GM21423 (cell line): ENCODE measurements at regions not wholly inside any gene's neighbourhood (a gene's known extent, or its start where the extent isn't known, plus 50 kb on each side); places are given as distances from the start of the nearest gene placed in this dataset.
"Not testable (repeated sequence)": the region's sequence is repeated elsewhere in the genome, so short reads cannot be mapped to it uniquely, and the experiment has no call there.

Experiments used
- ATAC-seq: cut with Tn5 transposase; IDR thresholded peaks from one replicate; pipeline ENCODE4 v1.9.1; 2021; ENCODE audit warnings: mild to moderate bottlenecking, moderate library complexity; ENCODE audit not compliant: unreplicated experiment

DNA sequence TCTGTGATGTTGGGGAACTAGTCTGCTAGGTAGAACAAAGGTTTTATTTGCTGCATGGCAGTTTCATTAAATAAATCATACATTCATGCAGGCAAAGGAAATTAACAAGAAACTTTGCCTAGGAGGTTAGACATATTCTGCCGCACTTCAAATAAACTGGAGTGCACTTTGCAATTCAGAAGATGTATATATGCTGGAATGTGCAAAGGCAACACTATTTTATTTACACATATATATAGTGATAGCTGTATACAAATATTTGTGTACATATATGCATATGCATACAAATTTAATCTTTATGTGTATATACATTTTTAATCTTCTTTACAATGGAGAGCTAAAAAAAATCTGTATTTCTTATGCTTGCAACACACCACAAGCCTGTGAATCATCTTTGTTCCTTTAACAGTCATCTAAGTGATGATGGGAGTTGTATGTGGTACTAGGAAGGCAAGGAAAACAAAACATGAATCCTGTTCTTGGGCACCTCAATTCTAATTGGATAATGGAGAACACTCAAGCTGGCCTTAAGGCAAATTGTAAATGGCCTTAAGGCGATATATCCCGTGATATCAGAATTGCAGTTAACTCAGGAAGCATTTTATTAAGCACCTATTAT is 605.8 kb upstream of the CAMK1G start:
- ATAC-seq: no peak

DNA sequence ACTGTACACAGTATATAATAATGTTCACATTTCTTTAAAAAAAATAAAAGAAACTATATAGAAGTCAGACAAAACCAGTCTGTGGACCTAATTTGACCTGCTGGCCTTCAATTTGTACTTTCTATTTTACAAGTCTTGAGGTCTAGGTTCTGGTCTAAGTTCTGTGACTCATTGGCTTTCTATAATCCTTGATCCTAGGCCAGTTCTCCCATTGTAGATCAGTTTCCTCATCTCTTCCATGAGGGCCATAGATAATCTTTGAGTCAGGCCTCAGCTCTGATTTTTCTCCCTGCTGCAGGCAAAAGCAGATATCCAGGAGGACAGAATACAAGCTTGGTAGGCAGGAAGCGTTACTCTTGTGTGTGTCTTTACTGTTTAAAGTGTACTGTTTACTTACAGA is 603.7 kb upstream of the CAMK1G start:
- no peak for ATAC-seq

DNA sequence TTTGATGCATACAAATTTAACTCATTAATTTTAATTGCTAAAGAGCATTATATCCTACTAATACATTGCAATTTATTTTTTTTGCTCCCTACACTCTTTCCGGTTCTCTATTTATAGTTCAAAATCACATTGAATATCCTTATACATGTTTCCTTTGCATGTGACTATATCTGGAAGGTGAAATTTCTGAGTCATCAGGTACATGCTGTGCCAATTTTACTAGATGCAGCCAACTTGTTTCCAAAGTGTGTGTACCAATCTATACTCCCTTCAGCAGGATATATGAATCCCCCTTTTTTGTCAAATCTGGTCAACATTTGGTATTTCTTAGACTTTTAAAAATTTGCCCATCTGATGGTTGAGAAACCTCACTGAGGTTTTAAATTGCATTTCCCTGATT is 602.9 kb upstream of the CAMK1G start:
- ATAC-seq: no peak

DNA sequence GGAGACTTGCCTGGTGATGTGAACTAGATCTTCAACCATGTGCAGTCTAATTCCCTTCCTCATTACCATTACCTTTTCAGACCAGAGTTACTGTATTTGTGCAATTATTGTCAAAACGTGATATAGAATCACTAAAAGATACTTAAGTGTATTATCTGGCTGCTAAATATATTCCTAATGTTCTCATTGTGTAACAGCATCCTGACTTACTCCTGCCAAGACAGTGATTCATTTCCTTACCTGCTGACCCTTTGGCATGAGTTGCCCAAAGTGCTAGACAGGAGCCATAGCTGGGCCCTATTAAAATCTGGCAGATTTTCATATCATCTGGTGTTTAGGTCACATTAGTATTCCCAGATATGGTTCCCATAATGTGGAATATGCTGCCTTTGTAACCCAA is 598.3 kb upstream of the CAMK1G start:
- ATAC-seq: no peak

DNA sequence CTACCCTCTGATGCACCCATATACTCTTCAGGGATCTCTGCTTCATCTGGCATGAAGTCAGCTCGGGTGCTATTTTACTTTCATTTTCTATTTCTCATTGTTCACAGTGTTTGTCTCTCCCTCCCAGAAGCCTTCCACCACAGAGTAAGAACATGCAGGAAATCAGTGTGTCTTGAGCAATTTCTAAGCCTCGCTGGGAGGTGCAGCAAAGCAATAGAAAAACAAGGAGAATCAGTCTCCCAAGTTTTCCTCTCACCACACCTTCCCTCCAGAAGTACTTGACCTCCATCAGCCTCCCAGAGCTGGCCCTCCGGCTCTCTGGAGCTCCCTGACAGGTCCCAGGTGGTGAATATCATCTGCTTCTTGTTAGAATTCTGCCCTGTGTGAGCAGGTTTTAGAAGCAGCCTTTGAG is 594.7 kb upstream of the CAMK1G start:
- peak; percentile 100 for ATAC-seq

DNA sequence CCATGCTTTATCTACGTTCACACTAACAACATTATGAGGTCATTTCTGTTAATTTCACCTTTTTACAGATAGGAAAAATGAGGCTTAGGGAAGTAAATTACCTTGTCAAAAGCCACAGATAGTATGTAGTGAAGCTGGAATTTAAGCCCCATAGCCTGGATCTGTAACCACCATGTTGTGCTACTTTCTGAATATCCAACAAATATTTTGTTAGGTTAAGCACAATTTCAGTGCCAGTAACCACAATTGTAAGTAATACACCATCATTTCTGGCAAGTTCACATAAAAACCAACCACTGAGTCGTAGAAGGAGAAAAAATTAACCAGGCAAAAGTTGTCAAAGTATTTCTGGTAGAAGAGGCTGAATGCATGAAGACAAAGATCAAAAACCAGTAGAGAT is 593.1 kb upstream of the CAMK1G start:
- no peak for ATAC-seq

DNA sequence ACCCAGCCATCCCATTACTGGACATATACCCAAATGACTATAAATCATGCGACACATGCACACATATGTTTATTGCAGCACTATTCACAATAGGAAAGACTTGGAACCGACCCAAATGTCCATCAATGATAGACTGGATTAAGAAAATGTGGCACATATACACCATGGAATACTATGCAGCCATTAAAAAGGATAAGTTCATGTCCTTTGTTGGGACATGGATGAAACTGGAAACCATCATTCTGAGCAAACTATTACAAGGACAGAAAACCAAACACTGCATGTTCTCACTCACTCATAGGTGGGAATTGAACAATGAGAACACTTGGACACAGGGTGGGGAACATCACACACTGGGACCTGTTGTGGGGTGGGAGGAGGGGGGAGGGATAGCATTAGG is 586.5 kb upstream of the CAMK1G start:
- not testable (repeated sequence) for ATAC-seq

DNA sequence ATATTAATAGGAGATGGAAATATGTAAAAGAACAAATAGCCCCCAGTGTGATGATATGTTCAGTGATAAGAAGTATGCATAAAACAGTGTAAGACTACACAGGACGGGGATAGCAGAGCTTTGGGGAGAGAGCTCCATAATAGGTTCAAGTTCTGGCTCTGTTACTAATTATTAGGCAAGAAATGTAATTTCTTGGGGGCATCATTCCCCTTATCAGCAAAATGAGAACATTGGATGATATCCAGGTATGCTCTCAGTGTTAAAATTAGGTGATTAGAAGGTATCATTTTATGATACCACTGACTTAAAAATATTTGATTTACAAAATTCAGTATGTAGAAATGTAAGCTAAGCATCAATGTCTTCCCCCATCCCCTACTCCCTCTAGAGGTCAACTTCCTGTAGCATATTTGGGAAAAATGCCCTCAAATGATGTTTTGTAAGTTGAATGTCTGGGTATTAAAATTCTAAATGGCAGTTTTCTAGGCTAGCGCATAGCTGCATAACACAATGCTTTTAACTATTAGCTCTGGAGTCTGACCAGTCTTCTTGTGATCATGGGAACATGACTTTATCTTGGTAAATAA is 585.7 kb upstream of the CAMK1G start:
- no peak for ATAC-seq

DNA sequence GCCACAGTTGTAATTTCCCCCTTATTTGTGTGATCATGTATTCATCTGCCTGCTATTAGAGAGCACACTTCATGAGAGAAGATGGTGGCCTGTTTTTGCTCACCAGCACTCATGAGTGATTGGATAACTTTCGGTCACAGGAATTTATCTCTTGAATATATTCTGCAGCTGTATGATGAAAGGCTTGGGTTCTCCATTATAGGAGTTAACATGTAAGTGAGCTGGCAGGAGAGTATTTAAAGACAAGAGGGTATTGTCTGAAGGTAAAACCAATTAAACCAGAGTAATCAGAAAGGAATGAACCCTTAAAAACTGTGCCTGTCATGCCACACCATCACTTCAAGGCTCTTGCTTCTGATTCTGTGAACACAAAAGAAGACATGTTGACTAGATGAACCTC is 574.9 kb upstream of the CAMK1G start:
- no peak for ATAC-seq

DNA sequence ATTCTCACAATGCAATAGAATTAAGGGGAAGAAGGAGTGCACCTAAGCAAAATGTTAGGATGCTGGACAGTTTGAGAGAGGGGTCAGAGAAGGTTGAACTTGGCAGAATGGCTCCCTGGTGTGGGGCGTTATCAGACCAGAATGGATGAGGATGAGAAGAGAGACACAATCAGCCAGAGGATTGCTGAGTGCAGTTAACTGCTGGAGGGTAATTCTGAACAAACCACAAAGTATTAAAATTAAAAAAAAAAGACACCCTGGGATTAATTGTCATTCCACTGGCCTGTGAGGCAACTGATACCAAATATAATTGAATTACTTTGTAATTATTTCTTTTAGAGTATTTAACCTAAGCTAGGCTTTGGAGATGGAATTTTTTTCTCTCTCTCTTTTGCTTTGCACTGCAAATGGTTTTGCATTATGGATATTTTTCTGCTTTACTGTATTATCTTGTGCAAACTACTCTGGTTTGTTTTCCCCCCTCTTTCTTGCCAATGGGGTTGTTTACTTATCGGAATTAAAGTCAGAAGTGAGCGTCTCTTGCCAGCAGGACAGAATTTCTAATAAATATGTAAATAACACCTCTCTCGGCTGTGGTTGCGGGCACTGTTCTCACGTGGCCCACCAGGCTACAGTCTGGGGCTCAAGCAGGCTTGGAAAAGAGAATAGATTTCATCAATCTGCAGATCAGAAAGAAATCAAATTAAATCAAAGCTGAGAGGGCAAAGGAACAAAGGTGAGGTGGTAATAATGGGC is 572.9 kb upstream of the CAMK1G start:
- no peak for ATAC-seq

DNA sequence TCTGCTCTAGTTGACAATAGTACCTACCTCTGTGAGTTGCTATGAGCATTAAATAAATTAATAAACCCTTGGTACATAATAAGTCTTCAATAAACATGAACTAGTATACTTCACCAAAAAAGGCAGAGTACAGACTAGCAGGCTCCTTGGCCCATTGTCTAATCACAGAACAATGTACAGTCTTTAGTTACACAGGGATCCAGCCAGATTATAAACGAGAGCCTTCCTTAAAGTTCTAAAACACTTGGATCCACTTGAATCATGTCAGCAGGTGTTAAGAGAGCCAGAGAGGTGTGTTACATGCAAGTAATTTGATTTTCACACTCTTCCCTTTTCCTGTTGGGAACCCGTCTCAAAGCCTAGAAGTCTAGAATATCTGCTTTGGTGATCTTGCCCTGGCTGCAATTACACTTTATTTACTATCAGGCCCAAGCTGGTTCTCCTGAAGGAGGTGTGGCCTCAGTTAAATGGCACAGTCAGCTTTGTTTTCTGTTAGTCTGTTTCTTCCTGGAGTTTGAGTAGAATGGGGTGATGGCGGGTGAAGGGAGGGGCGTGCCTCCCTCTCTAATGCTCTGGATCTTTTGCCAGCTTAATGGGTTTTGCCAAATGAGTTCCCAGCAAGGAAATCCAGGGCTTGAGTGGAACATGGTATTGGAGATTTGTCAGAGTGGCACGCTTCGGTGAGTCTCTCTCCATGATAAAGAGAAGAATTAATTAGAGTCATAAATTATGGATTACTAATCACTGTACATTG is 570.9 kb upstream of the CAMK1G start:
- ATAC-seq: no peak

DNA sequence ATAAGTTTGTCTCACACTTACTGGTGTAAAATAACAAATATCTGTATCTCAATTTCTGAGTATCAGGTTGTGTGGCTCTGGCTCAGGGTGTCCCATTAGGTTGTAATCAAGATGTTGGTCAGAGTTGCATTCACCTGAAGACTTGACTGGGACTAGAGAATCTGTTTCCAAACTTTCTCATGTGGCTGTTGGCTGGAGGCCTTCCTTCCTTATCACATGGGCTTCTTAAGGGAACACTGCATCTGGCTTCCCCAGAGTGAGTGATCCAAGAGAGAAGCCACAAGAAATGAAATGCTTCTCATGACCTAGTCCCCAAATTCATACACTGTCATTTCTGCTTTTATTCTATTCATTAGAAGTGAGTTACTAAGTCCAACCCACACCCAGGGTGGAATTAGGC is 568.4 kb upstream of the CAMK1G start:
- ATAC-seq: no peak

DNA sequence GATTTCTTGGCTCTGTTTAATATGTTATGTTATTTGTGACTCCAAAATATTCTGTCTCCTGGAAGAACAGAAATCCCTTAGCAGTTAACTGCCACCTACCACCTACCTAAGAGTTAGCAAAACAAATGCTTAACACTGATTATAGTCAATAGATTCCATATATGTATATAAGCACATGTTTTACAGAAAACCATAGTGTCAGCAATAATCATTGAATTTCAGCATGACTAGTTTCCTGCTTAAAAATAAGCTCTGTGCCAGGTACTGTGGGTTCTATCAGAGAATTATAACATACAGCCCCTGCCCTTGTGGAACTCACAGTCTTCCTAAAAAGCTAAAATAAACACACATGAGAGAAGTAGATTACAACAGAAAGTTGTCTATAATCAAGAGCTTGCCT is 561.9 kb upstream of the CAMK1G start:
- ATAC-seq: no peak

DNA sequence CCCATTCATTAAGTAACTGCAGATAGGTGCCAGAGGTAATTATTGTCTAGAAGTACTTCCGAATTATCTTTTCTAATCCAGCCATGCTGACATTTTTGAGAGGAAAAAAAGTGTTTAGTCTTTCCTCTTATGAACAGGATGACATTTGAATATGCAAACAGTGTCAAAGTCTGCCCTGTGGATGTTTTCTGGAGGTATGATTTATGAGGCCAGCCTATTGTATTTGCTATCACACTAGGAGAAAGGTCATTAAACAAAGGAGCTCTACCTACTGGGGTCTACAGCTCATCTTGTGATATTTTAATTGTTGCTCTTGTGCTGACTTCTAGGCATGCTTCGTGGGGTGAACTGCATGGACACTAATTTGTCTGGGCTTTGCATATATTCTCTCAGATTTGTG is 559.7 kb upstream of the CAMK1G start:
- no peak for ATAC-seq

DNA sequence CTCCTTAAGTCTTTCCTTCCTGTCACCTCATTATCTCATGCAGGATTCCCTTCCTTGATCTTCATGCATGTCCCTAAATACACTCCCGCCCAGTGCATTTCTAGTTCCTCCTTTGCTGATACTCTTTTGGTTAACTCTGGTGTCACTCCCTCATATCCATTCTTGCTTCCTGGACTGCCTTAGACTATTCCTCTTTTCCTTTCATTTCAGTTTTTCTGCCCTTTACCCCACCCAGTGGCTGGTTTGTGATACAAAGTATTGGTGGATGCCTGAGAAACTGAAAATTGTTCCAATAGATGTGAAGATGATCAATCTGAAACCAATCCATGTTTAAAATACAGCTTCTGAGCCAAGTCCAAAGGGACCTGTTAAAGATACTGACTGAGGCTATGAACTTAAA is 553.8 kb upstream of the CAMK1G start:
- no peak for ATAC-seq

DNA sequence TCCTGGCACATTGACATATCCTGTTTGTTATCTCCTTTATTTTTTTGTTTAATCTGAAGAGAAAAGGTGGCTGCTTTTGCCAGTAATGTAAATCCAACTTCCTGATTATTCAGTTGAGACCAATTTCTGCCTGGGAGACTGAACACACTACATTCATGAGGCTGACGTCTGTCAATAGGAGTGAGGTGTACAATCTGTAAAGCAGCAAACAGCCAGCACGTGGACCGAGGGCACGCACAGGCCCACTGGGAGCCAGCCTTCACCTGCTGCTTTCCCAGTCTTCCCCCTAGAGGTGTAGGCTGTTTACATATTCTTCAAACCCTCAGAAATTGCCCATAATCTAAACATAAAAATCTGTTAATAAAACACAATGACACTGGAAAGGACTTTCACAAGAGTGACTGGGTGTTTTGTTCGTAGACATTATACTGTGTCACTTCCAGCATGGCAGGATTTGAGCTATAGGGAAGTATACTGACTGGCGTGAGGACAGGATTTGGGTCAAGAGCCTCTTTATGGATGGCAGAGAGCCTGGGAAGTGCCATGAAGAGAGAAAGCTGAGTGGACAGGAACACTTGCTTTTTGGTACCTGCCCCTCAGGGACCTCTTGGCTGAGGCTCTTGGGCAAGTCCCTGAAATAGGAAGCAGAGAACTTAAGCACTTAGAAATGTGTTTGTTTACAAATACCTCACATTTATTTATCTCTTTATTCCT is 552.9 kb upstream of the CAMK1G start:
- no peak for ATAC-seq

DNA sequence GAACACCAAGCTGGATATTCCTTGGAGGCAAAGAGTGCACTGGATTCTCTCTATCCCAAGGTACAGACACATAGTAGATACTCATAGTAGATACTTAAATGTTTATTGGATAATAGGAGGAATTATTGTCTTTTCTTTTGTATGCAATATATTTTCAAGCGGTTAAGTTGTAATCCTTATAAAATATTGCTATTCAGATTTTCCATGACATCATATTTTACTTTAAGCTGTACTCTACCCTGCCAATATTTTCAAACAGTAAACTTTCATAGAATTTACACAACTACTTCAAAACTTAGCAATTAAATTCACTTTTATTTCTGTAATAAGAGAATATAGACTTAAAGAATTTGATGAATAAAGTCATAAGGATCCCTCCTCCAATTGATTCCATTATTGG is 546.5 kb upstream of the CAMK1G start:
- ATAC-seq: no peak

DNA sequence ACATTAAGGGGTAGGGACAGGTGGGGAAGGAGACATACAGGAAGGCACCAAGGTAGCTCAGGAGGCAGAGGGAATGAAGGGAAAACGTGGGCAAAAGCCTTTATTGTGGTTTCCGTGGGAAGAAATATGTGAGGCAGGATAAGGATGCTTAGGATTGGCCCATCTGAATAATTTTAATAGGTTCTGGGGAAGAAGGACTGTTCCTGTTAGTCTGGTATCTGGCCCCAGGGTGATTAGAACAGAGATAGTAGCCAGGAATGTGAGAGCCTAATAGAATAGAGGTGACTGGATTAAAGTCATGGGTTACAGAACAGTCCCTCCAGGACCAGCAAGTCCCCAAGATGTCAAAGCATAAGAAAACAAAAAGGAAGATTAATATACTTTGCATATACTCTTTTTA is 545.2 kb upstream of the CAMK1G start:
- ATAC-seq: no peak

DNA sequence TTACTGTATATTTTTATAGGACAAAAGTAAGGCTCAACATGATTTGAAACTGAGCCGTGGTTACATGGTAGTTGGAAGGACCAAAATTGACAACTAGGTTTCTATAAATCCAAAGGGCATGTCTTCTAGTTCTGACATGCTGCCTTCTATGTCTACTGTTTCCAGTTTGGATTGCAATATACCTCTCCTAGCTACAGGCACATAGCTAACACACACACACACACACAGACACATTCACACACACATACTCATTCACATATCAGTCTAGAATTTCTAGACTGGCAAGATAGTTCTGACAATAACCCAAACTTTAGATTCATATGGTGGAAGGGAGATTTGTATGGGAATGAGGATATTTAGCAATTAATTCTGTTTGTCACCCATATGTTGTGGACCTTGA is 544.8 kb upstream of the CAMK1G start:
- no peak for ATAC-seq

DNA sequence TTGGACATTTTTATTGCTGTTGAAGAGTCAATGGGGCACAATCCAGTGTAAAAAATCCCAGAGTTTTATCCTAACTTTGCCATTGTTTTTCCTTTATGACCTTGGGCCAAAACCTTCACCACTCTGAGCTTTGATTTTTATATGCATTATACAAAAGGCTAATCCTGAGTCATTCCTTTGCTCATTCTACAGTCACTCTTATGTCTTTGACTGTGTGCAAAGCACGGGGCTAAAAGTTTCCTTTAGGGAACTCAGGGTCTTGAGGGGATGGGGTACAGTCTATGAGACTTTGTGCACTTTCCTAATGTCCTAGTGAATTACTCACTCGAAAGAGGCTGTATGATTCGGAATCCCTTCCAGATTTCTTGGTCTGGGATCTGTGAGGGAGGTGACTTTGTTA is 543.2 kb upstream of the CAMK1G start:
- ATAC-seq: no peak

DNA sequence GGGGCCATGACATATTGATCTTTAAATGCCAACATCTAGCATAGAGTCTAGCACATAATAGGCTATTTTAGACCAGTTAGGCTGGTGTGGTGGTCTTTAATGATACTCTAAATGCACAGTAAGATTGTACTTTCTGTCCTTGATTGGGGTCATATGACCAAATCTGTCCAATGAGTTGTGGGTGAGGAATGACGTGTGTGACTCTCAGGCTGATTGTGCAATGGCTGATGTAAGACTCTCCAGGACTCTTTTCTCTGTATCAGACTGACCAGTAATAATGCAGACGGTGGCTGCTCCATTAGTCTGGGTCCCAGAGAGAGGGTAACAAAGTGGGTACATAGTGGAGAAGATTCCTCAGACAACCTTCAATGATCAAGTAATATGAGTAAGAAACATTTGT is 541.6 kb upstream of the CAMK1G start:
- no peak for ATAC-seq
